BJ (cell line): ENCODE measurements at regions not wholly inside any gene's neighbourhood (a gene's known extent, or its start where the extent isn't known, plus 50 kb on each side); places are given as distances from the start of the nearest gene placed in this dataset.

ENCODE experiments used
- CTCF ChIA-PET: fragments of 350-600 bp; formaldehyde crosslinking; extraction: SDS; loops from one replicate; lab custom pipeline; 2021; ENCODE audit warnings: antibody characterized with exemption, inconsistent platforms; lab: Yijun Ruan, JAX
- POLR2A ChIA-PET: fragments of 300-600 bp; sonication (Branson Sonifier 250); formaldehyde crosslinking; extraction: SDS; loops from one replicate; lab custom pipeline; 2021; ENCODE audit warnings: antibody characterized with exemption; lab: Charles Lee
- DNase-seq: peaks from one replicate; pipeline ENCODE4 v3.0.0-alpha.2; 2011; ENCODE audit warnings: low read depth
- H3K27me3 ChIP-seq: 2 replicates; pipeline ENCODE4 v1.6.0; 2011; ENCODE audit warnings: low read length; ENCODE audit not compliant: control insufficient read depth, insufficient read depth
- H3K36me3 ChIP-seq: 2 replicates; pipeline ENCODE4 v1.5.1; 2011; ENCODE audit warnings: low read length; ENCODE audit not compliant: control insufficient read depth, insufficient read depth
- H3K4me3 ChIP-seq: 2 replicates; pipeline ENCODE4 v1.5.1; 2011; ENCODE audit warnings: low read depth, mild to moderate bottlenecking, control low read depth, low read length
- TF ChIP-seq, protein P1 (sequence below): IDR thresholded peaks from 2 replicates; pipeline ENCODE4 v1.5.1; 2011; ENCODE audit warnings: low read depth, mild to moderate bottlenecking, control low read depth, inconsistent platforms, low read length, moderate library complexity; ENCODE audit not compliant: insufficient read depth

DNA sequence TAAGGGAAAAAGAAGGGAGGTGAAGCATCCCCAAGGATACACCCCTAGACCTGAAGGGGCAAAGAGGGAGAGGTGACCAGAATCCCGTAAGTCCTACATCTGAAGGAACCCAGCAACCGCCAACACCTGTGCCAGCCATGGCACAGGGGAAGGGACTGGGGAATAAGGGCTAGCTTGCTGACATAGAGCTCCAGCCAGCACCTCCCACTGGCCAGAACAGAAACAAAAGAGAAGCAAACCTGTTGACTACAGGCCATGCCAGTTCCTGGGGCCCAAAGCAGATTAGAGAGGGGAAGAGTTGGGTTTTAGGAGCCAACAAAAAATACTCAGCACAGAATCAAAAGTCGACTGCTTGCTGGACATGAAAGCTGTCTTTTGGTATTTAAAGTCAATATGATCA, 244.6 kb downstream of the SUCLG1 start:
- TF ChIP-seq, protein P1, sequence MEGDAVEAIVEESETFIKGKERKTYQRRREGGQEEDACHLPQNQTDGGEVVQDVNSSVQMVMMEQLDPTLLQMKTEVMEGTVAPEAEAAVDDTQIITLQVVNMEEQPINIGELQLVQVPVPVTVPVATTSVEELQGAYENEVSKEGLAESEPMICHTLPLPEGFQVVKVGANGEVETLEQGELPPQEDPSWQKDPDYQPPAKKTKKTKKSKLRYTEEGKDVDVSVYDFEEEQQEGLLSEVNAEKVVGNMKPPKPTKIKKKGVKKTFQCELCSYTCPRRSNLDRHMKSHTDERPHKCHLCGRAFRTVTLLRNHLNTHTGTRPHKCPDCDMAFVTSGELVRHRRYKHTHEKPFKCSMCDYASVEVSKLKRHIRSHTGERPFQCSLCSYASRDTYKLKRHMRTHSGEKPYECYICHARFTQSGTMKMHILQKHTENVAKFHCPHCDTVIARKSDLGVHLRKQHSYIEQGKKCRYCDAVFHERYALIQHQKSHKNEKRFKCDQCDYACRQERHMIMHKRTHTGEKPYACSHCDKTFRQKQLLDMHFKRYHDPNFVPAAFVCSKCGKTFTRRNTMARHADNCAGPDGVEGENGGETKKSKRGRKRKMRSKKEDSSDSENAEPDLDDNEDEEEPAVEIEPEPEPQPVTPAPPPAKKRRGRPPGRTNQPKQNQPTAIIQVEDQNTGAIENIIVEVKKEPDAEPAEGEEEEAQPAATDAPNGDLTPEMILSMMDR = no peak
- Histone ChIP-seq H3K4me3 (no peak overlapping the region), H3K27me3 (no peaks in the 10 kb centered on the region), H3K36me3 (no peaks in the 10 kb centered on the region)
- ChIA-PET POLR2A (no interaction called here), CTCF (no interaction called here)
- DNase-seq = no peak

DNA sequence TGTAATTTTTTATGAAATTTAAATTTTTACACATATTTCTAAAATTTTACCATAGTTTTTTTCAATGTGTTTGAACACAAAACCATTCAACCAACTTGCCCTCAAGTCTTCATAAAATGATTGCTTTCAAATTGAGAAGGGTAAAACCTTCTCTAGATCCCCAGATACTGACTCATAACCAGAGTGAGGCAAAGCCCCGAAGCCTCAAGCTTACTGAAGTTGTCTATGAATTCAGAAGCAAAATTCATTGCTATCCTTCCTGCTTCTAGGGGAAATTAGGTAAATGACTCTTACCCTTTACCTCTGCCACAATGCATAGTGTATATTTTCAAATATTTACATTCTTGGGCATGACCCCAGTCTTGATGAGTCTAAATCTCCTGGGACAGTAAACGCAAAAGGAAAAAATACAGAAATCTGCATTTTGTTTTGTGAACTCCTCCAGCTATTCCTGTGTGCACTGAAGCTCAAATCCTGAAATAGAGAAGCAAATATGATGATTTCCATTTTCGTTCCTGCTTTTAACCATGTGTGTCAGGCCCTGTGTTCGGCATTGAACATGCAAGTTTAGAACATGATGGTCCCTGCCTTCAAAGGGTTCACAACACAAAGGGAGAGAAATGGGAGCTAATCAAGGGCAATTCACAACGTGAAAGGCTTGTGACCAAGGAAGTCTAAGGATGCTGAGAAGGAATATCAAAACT, 246.3 kb downstream of the SUCLG1 start:
- no peak for DNase-seq
- TF ChIP-seq, protein P1 = no peak
- no peaks in the 10 kb centered on the region for H3K27me3 ChIP-seq
- H3K4me3 ChIP-seq = no peak overlapping the region
- ChIA-PET CTCF (interaction anchor here (1.2 kb wide), 1 partner anchor 10 kb away, joined by 3 read pairs; no protein-coding TSS in a partner anchor), POLR2A (no interaction called here)
- H3K36me3 ChIP-seq = no peaks in the 10 kb centered on the region

DNA sequence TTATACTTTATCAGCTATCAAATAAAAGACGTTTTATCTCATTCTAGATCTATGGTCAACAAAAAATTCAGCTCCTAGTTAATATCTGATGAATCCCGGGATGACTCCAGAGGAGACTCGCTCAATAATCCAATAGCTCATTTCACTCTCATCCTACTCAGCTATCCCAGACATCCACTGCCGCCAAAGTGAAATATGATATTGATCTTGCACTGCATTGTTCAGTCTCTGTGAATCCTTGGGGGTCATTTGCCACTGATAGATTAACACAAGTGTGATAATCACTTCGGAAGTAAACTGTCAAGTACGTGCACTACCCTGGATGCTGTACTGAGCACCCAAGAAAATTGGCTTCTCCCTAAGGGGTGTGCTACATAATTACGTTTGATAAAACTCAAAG, 249.1 kb downstream of the SUCLG1 start:
- no peaks in the 10 kb centered on the region for H3K27me3 ChIP-seq
- DNase-seq = no peak
- TF ChIP-seq, protein P1 = no peak
- ChIA-PET CTCF (no interaction called here), POLR2A (no interaction called here)
- H3K4me3 ChIP-seq = no peak overlapping the region
- H3K36me3 ChIP-seq = no peaks in the 10 kb centered on the region

DNA sequence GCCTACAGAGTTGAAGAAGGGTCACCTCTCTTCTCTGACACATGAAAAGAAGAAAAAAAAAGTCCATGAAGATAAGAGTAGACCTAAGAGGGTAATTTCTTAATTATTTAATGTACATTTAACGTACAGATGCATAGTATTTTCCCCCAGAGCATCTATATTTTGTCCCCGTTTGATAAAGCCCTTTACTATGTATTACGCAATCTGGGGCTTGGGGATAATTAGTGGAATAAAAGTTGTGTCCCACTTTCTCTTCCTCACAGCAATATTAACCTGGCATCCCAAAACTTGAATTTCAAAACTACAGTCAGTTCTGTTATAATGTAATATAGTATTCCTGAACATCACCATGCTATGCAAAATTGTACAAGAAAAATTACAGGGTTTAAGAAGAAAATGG, 254.1 kb downstream of the SUCLG1 start:
- no peak overlapping the region for H3K4me3 ChIP-seq
- TF ChIP-seq, protein P1 = no peak
- CTCF ChIA-PET = no interaction called here
- no peaks in the 10 kb centered on the region for H3K36me3 ChIP-seq
- DNase-seq = no peak
- no peaks in the 10 kb centered on the region for H3K27me3 ChIP-seq
- POLR2A ChIA-PET = no interaction called here

DNA sequence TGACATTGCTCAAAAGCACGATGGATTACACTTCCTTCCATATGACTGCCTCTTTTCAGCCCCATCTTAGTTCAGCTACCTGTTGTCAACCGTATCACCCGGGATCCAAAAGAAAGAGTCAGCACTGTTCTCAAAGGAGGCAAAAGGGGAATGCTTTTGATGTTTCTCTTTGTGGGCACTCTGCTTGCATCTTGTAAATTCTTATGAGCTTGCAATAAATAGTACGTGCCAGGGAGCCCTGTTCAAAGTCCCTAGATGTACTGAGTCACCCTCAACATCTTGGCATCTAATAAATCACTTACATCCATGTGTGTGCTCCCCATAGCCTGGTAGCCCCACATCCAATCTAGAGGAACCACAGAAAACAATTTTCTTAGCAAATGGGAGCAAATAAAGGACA, 256.9 kb downstream of the SUCLG1 start:
- ChIA-PET CTCF (no interaction called here), POLR2A (no interaction called here)
- H3K36me3 ChIP-seq = no peaks in the 10 kb centered on the region
- TF ChIP-seq, protein P1 = no peak
- no peaks in the 10 kb centered on the region for H3K27me3 ChIP-seq
- DNase-seq = no peak
- H3K4me3 ChIP-seq = no peak overlapping the region
